ENCODE measurements at regions not wholly inside any gene's neighbourhood (a gene's known extent, or its start where the extent isn't known, plus 50 kb on each side); places are given as distances from the start of the nearest gene placed in this dataset.
A peak's percentile ranks its signal among the peaks of the same experiment; 100 is the strongest.

DNA sequence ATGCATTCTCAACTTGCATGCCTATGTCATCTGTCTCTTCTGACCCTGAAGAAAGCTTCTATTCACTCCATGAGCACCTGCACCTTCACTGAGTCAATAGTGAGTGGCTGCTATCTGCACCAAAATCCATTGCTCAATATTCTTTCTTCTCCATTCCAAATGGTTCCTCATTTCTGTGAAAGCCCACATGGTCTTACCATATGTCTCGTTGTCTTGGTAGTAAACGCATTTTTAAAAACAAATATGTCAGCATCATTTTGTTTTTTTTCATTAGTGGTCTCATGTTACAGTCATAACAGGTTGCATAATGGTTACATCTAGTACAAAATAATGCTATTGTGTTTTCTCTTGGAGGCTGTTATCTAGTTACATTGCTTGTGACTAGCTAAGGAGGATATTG is 106.9 kb upstream of the CPM start:
- H3K27ac ChIP-seq (ENCODE audit: low read length), result no peak overlapping the region
- intact Hi-C loops (cut with micrococcal nuclease; ENCODE audit: unreplicated experiment) (no loop called here), in situ Hi-C loops (cut with HindIII; ENCODE audit: low pct_unique_long_range_greater_than_20kb, low sequenced_read_pairs) (no loop called here)
- H3K4me3 ChIP-seq (ENCODE audit: low read depth in 2 of 2, low read length in 2 of 2), result no peak overlapping the region
- no peak for TF ChIP-seq POLR2AphosphoS5 (IDR thresholded peaks at IDR 0.05; ENCODE audit: low read depth, low read length)
- TF ChIP-seq, protein P1, sequence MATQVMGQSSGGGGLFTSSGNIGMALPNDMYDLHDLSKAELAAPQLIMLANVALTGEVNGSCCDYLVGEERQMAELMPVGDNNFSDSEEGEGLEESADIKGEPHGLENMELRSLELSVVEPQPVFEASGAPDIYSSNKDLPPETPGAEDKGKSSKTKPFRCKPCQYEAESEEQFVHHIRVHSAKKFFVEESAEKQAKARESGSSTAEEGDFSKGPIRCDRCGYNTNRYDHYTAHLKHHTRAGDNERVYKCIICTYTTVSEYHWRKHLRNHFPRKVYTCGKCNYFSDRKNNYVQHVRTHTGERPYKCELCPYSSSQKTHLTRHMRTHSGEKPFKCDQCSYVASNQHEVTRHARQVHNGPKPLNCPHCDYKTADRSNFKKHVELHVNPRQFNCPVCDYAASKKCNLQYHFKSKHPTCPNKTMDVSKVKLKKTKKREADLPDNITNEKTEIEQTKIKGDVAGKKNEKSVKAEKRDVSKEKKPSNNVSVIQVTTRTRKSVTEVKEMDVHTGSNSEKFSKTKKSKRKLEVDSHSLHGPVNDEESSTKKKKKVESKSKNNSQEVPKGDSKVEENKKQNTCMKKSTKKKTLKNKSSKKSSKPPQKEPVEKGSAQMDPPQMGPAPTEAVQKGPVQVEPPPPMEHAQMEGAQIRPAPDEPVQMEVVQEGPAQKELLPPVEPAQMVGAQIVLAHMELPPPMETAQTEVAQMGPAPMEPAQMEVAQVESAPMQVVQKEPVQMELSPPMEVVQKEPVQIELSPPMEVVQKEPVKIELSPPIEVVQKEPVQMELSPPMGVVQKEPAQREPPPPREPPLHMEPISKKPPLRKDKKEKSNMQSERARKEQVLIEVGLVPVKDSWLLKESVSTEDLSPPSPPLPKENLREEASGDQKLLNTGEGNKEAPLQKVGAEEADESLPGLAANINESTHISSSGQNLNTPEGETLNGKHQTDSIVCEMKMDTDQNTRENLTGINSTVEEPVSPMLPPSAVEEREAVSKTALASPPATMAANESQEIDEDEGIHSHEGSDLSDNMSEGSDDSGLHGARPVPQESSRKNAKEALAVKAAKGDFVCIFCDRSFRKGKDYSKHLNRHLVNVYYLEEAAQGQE (IDR thresholded peaks at IDR 0.05; ENCODE audit: insufficient read depth in 1 of 2, low read depth in 2 of 2, low read length in 1 of 2), result no peak
- TF ChIP-seq TCF7L2 (IDR thresholded peaks at IDR 0.05; ENCODE audit: low read depth, low read length), result no peak
- TF ChIP-seq SIN3A (IDR thresholded peaks at IDR 0.05; ENCODE audit: borderline replicate concordance, insufficient read depth, low read depth, low read length), result no peak
- TF ChIP-seq, protein P2, sequence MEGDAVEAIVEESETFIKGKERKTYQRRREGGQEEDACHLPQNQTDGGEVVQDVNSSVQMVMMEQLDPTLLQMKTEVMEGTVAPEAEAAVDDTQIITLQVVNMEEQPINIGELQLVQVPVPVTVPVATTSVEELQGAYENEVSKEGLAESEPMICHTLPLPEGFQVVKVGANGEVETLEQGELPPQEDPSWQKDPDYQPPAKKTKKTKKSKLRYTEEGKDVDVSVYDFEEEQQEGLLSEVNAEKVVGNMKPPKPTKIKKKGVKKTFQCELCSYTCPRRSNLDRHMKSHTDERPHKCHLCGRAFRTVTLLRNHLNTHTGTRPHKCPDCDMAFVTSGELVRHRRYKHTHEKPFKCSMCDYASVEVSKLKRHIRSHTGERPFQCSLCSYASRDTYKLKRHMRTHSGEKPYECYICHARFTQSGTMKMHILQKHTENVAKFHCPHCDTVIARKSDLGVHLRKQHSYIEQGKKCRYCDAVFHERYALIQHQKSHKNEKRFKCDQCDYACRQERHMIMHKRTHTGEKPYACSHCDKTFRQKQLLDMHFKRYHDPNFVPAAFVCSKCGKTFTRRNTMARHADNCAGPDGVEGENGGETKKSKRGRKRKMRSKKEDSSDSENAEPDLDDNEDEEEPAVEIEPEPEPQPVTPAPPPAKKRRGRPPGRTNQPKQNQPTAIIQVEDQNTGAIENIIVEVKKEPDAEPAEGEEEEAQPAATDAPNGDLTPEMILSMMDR (IDR thresholded peaks at IDR 0.05), result no peak
- H3K9me3 ChIP-seq (ENCODE audit: control insufficient read depth, insufficient read depth, low read depth, low read length), result no peaks in the 10 kb centered on the region
- H3K4me1 ChIP-seq (ENCODE audit: control insufficient read depth, insufficient read depth, low read length), result no peaks in the 10 kb centered on the region
- ChIA-PET POLR2A (no interaction called here), CTCF (no interaction called here)
- no peaks in the 10 kb centered on the region for H3K36me3 ChIP-seq (ENCODE audit: control insufficient read depth, insufficient read depth, low read length)
- no TSS peak for BruUV-seq (replicated peaks)
- no peak for ATAC-seq
- DNase-seq (ENCODE audit: low read depth, low spot score), result no peak
- H3K27me3 ChIP-seq (ENCODE audit: control insufficient read depth, insufficient read depth, low read length), result no peaks in the 10 kb centered on the region

DNA sequence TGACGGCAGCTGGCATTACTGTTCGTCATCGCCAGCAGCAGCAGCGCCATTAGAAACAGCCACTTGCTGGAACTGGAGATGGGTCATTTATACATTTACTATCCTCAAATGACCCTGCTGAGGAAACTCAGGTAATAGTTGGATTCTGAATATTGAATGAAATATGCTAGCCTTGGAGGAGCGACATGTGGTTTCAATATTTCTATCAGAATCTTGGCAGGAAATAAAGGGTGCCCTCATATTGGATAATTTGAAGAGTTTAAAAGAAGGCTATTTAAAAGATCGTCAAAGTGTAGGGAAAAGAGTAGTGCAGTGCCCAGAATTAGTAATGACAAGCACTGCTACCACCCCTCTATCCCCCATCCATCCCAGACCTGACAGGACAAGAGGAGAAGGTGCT is 109.6 kb upstream of the CPM start:
- POLR2A ChIA-PET, result no interaction called here
- H3K27ac ChIP-seq (ENCODE audit: low read length), result no peak overlapping the region
- DNase-seq (ENCODE audit: low read depth, low spot score), result no peak
- H3K4me1 ChIP-seq (ENCODE audit: control insufficient read depth, insufficient read depth, low read length), result no peaks in the 10 kb centered on the region
- H3K9me3 ChIP-seq (ENCODE audit: control insufficient read depth, insufficient read depth, low read depth, low read length), result no peaks in the 10 kb centered on the region
- no peaks in the 10 kb centered on the region for H3K27me3 ChIP-seq (ENCODE audit: control insufficient read depth, insufficient read depth, low read length)
- 0 out of 2 replicates have a peak, but pooled peaks have one; percentile 17 for ATAC-seq
- TF ChIP-seq, protein P2 (IDR thresholded peaks at IDR 0.05), result no peak
- TF ChIP-seq POLR2AphosphoS5 (IDR thresholded peaks at IDR 0.05; ENCODE audit: low read depth, low read length) (no peak), SIN3A (IDR thresholded peaks at IDR 0.05; ENCODE audit: borderline replicate concordance, insufficient read depth, low read depth, low read length) (no peak)
- TF ChIP-seq, protein P1 (IDR thresholded peaks at IDR 0.05; ENCODE audit: insufficient read depth in 1 of 2, low read depth in 2 of 2, low read length in 1 of 2), result no peak
- in situ Hi-C loops (cut with HindIII; ENCODE audit: low pct_unique_long_range_greater_than_20kb, low sequenced_read_pairs), result no loop called here
- H3K36me3 ChIP-seq (ENCODE audit: control insufficient read depth, insufficient read depth, low read length), result no peaks in the 10 kb centered on the region
- intact Hi-C loops (cut with micrococcal nuclease; ENCODE audit: unreplicated experiment), result no loop called here
- no peak overlapping the region for H3K4me3 ChIP-seq (ENCODE audit: low read depth in 2 of 2, low read length in 2 of 2)
- no TSS peak for BruUV-seq (replicated peaks)
- CTCF ChIA-PET, result no interaction called here

All from Panc1 (cell line).